ENCODE measurements at regions not wholly inside any gene's neighbourhood (a gene's known extent, or its start where the extent isn't known, plus 50 kb on each side); places are given as distances from the start of the nearest gene placed in this dataset.

DNA sequence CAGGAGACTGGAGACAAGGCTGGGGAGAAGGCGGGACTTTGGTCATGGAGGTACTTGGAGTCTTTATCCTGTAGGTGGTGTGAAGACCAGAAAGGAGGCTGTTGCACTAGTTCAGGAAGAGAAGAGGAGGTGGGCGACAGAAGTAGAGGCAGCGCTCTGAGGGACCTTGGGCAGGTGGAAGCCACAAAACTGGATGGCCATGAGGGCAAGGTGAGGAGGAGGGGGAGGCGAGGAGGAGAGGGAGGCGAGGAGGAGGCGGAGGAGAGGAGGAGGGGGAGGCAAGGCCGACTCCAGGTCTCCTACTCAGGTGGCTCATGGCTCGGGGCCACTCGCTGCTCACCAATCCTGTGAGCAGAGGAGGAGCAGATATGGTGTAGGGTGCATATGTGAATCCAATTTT lies 125.6 kb downstream of the RPLP1 start:
- TF ChIP-seq CEBPB (IDR thresholded peaks at IDR 0.05): no peak
- no peak for TF ChIP-seq EGR1 (IDR thresholded peaks at IDR 0.05)
- no peak for TF ChIP-seq FOXM1 (IDR thresholded peaks at IDR 0.05; ENCODE audit: borderline replicate concordance, low read depth)
- no peak for TF ChIP-seq REST (IDR thresholded peaks at IDR 0.05; ENCODE audit: low read depth)
- no peak for TF ChIP-seq CREB1 (IDR thresholded peaks at IDR 0.05; ENCODE audit: low read depth)
- no peak for TF ChIP-seq TEAD4 (IDR thresholded peaks at IDR 0.05)
- TF ChIP-seq RAD21 (IDR thresholded peaks at IDR 0.05; ENCODE audit: low read depth): no peak
- TF ChIP-seq YY1 (IDR thresholded peaks at IDR 0.05; ENCODE audit: low read depth): no peak
- TF ChIP-seq TCF12 (IDR thresholded peaks at IDR 0.05; ENCODE audit: low read depth): no peak
- TF ChIP-seq ZBTB7A (IDR thresholded peaks at IDR 0.05; ENCODE audit: low read depth): no peak
- TF ChIP-seq, protein P1, sequence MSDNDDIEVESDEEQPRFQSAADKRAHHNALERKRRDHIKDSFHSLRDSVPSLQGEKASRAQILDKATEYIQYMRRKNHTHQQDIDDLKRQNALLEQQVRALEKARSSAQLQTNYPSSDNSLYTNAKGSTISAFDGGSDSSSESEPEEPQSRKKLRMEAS (IDR thresholded peaks at IDR 0.05): no peak
- no peak for TF ChIP-seq NFIC (IDR thresholded peaks at IDR 0.05)
- TF ChIP-seq TAF1 (IDR thresholded peaks at IDR 0.05; ENCODE audit: low read depth): no peak
- TF ChIP-seq, protein P2, sequence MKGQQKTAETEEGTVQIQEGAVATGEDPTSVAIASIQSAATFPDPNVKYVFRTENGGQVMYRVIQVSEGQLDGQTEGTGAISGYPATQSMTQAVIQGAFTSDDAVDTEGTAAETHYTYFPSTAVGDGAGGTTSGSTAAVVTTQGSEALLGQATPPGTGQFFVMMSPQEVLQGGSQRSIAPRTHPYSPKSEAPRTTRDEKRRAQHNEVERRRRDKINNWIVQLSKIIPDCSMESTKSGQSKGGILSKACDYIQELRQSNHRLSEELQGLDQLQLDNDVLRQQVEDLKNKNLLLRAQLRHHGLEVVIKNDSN (IDR thresholded peaks at IDR 0.05): no peak

DNA sequence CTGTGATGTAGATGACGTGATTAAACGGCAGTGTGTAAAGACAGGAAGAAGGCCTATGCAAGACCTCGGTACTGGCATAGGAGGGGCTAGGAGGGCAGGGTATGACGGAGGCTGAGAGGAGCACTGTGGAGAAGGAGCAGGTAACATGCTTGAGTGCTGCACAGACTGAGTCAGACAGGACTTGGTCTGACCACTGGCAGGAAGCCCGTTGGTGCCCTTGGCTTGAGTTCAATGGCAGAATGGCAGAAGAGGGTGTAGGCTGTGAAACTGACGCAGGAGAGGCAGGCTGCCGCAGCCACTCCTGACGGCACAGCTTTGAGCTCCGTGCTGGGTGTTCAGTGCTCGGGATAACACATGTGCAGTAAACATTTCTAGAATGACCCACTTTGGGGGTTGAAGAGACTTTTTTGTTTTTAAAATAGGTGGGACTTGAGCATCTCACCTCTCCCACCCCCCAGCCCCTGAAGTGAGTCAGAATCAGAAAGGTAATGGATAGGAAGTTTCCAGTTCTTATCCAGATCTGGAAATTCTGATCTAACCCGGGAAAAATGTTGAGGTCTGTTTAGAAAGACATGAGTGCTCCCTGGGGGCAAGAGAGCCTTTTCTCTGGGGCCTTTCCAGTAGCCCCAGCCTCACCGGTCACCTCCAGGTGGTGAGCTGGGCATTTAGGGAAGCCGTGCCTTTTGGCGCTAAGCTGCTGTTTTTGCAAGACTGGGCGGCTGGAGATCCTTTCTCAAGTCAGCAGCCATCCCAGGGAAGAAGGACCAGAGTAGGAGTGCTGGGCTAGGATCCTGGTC lies 126.4 kb downstream of the RPLP1 start:
- TF ChIP-seq YY1 (IDR thresholded peaks at IDR 0.05; ENCODE audit: low read depth) (no peak), EGR1 (IDR thresholded peaks at IDR 0.05) (no peak), CREB1 (IDR thresholded peaks at IDR 0.05; ENCODE audit: low read depth) (no peak), REST (IDR thresholded peaks at IDR 0.05; ENCODE audit: low read depth) (no peak), NFIC (IDR thresholded peaks at IDR 0.05) (peak; percentile 74), CEBPB (IDR thresholded peaks at IDR 0.05) (no peak), EP300 (IDR thresholded peaks at IDR 0.05; ENCODE audit: borderline replicate concordance) (0 out of 2 replicates have a peak, but pooled peaks have one; percentile 34)
- TF ChIP-seq, protein P1 (IDR thresholded peaks at IDR 0.05): no peak

DNA sequence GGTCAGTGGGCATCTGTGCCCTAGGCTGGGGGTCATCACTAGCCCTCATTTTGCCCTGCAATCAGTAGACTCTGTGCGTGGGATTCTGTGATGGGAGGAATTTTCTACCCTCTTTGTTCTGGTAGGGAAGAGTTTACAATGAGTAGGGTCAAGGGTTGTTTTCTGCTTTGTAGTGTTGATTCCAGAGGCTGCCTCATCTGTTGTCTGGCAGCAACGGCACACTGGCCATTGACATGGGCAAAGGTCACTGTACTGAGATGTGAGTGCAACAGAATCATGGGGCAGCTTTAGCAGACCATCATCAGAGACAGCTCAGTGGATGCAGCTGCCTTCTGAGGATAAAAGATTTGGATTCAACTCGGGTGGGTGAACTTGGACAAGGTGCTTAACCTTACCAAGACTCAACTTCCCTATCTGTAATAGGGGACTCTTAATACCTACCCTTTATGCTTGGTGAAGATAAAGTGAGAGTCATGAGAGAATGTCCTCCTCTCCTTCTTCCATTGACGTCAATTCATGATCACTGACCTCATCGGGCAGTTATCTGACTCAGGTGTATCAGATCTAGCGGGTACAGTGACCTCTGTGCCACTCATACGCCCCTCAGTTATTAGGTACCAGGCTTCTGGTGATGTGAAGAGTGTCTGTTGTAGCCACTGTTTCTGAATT lies 127.5 kb downstream of the RPLP1 start:
- TF ChIP-seq TEAD4 (IDR thresholded peaks at IDR 0.05) (no peak), CEBPB (IDR thresholded peaks at IDR 0.05) (no peak), REST (IDR thresholded peaks at IDR 0.05; ENCODE audit: low read depth) (no peak), EP300 (IDR thresholded peaks at IDR 0.05; ENCODE audit: borderline replicate concordance) (no peak), RAD21 (IDR thresholded peaks at IDR 0.05; ENCODE audit: low read depth) (no peak), NFIC (IDR thresholded peaks at IDR 0.05) (no peak), TAF1 (IDR thresholded peaks at IDR 0.05; ENCODE audit: low read depth) (no peak), ZBTB7A (IDR thresholded peaks at IDR 0.05; ENCODE audit: low read depth) (no peak), YY1 (IDR thresholded peaks at IDR 0.05; ENCODE audit: low read depth) (no peak), FOXM1 (IDR thresholded peaks at IDR 0.05; ENCODE audit: borderline replicate concordance, low read depth) (no peak)
- TF ChIP-seq, protein P2 (IDR thresholded peaks at IDR 0.05): no peak
- TF ChIP-seq, protein P1 (IDR thresholded peaks at IDR 0.05): no peak

DNA sequence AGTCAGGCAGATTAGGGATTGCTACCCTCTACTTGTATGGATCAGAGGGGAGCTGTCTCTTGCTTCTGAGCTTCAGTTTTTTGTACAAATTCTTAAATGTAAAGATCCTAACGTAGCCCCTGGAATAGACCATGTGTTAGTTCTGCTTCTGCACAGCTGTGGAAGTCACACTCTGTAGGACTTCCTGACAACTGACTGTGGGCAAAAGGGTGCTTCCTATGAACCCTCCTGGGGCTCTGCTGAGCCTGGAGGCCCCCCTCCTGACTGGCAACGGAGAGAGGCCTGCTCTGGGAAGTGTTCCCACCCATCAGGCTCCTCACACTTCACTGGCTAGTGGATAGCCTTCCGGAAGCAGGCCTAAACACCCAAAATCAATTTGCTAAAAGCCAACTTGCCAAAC lies 131.0 kb downstream of the RPLP1 start:
- TF ChIP-seq TEAD4 (IDR thresholded peaks at IDR 0.05): no peak
- TF ChIP-seq, protein P2 (IDR thresholded peaks at IDR 0.05): no peak
- no peak for TF ChIP-seq EGR1 (IDR thresholded peaks at IDR 0.05)
- no peak for TF ChIP-seq FOXM1 (IDR thresholded peaks at IDR 0.05; ENCODE audit: borderline replicate concordance, low read depth)
- no peak for TF ChIP-seq CEBPB (IDR thresholded peaks at IDR 0.05)
- no peak for TF ChIP-seq TAF1 (IDR thresholded peaks at IDR 0.05; ENCODE audit: low read depth)
- TF ChIP-seq CREB1 (IDR thresholded peaks at IDR 0.05; ENCODE audit: low read depth): no peak
- TF ChIP-seq REST (IDR thresholded peaks at IDR 0.05; ENCODE audit: low read depth): no peak
- no peak for TF ChIP-seq RAD21 (IDR thresholded peaks at IDR 0.05; ENCODE audit: low read depth)
- no peak for TF ChIP-seq YY1 (IDR thresholded peaks at IDR 0.05; ENCODE audit: low read depth)
- TF ChIP-seq NFIC (IDR thresholded peaks at IDR 0.05): no peak

All from Ishikawa (cell line).